GM18907 (cell line): ENCODE measurements at regions not wholly inside any gene's neighbourhood (a gene's known extent, or its start where the extent isn't known, plus 50 kb on each side); places are given as distances from the start of the nearest gene placed in this dataset.
"Not testable (repeated sequence)": the region's sequence is repeated elsewhere in the genome, so short reads cannot be mapped to it uniquely, and the experiment has no call there.

ENCODE experiments used
- ATAC-seq: cut with Tn5 transposase; IDR thresholded peaks from one replicate; pipeline ENCODE4 v1.9.1; 2021; ENCODE audit warnings: mild to moderate bottlenecking, moderate library complexity; ENCODE audit not compliant: unreplicated experiment

GRCh38 chr6:135129136-135129856 is 51.8 kb upstream of the MYB start:
- peak; percentile 64 for ATAC-seq

GRCh38 chr6:135128268-135128914 is 52.7 kb upstream of the MYB start:
- ATAC-seq: peak; percentile 90

GRCh38 chr6:135126729-135127128 is 54.4 kb upstream of the MYB start:
- no peak for ATAC-seq

DNA sequence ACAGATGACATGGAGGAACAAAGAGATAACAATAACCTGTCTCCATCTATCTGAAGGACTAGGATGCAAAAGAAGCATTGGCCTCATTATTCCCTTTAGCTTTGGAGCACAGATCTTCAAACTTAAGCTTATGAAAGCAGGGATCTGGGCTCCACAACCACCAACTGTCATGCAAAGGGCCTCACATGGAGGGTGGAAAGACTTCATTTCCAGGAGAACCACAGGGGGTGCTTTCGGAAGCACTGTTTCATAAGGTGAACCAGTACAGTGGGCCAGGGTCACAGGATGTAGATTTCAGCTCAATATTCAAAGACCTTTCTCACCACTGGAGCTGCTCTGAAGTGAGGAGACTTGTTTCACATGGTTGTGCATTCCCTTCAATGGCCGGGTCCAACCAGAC is 55.1 kb upstream of the MYB start:
- ATAC-seq: no peak

GRCh38 chr6:135121434-135121833 is 59.7 kb upstream of the MYB start:
- no peak for ATAC-seq

DNA sequence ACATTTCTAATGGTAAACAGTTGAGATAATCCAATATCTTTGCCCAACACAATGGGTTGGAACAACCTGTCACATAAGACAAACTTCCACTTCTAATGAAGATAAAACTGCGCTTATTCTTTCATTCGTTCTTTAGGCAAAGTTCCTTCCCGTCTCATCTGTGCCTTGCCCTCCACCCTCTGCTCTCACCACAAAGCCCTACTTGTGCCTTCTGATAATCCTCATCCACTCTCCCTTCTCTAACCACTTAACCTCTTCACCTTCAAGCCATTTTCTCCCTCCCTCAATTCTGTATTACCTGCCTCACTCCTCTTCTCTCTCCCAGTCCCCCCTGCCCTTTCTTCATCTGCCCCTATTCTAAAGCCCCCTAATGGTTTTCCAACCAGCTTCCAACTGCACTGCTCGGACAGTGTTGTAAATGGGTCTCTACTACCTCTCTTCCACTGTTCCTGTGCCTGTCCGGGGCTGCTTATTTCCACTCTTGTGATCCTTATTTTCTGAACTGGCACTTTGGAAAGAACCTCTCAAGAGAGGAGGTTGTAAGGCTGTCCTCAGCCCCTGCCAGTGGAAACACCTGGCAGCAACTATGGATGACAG is 62.9 kb upstream of the MYB start:
- ATAC-seq: no peak

- ATAC-seq: no peak
Measured at GRCh38 chr6:135117413-135117968, 62.9 kb upstream of the HBS1L start.

- no peak for ATAC-seq
Measured at GRCh38 chr6:135116571-135116970, 61.9 kb upstream of the HBS1L start.

DNA sequence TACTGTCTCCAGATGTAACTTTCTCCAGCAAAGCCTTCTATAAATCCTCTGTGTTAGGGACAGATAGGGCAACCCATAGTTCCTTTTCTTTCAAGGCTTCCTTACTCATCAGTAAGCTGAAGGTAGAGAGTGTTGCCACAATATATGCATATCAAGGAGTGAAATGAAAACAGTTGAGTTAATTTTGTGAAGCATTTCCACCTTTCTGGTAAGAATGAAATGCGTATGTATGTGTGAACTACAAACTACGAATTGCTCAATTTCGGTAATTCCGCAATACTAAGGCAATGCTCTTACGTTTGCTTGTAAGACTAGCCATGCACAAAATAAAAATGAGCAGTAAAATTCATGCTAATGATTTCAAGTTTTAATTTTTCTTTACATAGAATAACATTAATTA is 61.2 kb upstream of the HBS1L start:
- peak; percentile 37 for ATAC-seq

GRCh38 chr6:135115411-135115810 is 60.8 kb upstream of the HBS1L start:
- ATAC-seq: no peak

- ATAC-seq: peak; percentile 72
Measured at GRCh38 chr6:135114355-135115145, 59.9 kb upstream of the HBS1L start.

- no peak for ATAC-seq
Measured at GRCh38 chr6:135113860-135114259, 59.2 kb upstream of the HBS1L start.

DNA sequence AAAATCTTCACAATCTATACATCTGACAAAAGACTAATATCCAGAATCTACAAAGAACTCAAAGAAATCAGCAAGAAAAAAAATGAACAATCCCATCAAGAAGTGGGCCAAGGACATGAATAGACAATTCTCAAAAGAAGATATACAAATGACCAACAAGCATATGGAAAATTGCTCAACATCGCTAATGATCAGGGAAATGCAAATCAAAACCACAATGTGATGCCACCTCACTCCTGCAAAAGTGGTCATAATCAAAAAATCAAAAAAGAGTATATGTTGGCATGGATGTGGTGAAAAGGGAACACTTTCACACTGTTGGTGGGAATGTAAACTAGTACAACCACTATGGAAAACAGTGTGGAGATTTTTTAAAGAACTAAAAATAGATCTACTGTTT is 58.3 kb upstream of the HBS1L start:
- ATAC-seq: not testable (repeated sequence)

- not testable (repeated sequence) for ATAC-seq
Measured at GRCh38 chr6:135110261-135110781, 55.7 kb upstream of the HBS1L start.

- no peak for ATAC-seq
Measured at GRCh38 chr6:135109761-135110160, 55.1 kb upstream of the HBS1L start.

DNA sequence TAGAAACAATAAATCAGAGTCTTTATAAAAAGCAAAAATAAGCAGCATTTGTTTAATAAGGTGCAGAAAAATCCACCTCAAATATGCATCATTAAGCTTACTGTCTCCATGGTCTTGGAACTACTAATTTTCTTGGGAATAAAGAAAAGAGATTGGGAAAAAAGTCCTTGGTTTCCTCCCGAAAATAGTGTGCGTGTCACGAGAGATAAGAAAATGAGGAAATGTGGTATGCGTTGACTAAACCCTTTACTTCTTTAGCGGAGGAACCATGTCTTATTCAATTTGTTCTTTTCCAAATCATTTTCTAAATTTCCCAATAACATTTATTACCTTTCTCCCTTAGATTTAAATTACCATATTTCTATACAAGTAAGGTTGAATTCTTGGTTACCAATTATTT is 54.1 kb upstream of the HBS1L start:
- ATAC-seq: no peak

DNA sequence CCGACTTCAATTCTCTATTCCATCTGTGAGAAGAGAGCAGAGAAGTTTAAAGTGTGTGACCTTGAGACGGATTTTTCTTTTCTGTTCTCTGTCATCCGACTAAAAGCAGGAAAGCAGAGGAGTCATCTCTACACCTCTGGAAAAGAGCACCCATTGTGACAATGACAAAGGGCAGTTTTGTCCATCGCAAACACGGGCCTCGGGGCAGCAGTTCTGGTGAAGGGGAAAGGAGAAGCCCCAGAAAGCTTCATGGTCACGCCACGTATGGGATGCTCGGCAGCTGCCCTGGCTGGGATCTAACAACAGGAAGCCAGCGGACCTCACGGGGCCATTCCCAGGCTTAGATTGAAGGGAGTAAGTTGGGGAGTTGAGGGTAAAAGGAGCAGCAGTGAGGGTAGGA is 52.0 kb upstream of the HBS1L start:
- ATAC-seq: no peak

- no peak for ATAC-seq
Measured at GRCh38 chr6:135105710-135106109, 51.1 kb upstream of the HBS1L start.

DNA sequence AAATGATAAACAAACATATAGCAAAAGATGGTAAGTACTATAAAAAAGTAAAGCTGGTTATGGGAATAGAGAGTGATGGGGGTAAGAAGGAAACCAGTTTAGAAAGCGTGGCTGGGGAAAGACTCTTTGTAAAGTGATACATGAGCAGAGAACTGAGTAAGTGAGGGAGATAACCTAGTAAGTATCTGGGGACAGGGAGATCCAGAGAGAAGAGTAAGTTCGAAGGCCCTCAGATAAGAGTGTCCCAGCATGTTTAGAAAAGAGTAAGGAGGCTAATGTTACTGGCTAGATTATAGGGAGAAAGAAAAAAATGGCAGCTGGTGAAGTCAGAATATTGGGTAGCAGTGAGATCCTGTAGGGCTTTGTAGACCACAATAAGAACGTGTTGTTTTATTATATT is 50.7 kb upstream of the HBS1L start:
- ATAC-seq: no peak
